NCI-H2029 treated with DMSO at 0.1 percent for 48 hours (cell line): ENCODE measurements at regions not wholly inside any gene's neighbourhood (a gene's known extent, or its start where the extent isn't known, plus 50 kb on each side); places are given as distances from the start of the nearest gene placed in this dataset.

Experiments
- DNase-seq: peaks from one replicate; lab custom pipeline; 2025; lab: John Stamatoyannopoulos, UW

DNA sequence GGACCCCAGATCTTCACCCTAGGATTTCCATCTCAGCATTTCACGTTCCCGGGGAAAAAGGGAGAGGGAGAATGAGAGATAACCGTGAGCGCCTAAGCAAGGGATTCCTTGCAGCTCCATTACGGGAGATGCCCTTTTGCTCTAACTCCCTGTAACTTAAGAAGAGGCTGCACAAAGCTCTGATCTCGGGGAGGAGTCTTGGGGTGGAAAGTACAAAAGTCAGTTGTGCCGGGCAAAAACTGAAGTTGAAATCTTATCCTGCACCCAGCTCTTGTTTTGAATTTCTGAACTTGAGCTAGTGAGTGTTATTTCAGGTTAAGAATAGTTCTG is 256.4 kb upstream of the SOX21 start:
- DNase-seq: no peak

- no peak for DNase-seq
Measured at GRCh38 chr13:94968040-94968756, 255.9 kb upstream of the SOX21 start.

DNA sequence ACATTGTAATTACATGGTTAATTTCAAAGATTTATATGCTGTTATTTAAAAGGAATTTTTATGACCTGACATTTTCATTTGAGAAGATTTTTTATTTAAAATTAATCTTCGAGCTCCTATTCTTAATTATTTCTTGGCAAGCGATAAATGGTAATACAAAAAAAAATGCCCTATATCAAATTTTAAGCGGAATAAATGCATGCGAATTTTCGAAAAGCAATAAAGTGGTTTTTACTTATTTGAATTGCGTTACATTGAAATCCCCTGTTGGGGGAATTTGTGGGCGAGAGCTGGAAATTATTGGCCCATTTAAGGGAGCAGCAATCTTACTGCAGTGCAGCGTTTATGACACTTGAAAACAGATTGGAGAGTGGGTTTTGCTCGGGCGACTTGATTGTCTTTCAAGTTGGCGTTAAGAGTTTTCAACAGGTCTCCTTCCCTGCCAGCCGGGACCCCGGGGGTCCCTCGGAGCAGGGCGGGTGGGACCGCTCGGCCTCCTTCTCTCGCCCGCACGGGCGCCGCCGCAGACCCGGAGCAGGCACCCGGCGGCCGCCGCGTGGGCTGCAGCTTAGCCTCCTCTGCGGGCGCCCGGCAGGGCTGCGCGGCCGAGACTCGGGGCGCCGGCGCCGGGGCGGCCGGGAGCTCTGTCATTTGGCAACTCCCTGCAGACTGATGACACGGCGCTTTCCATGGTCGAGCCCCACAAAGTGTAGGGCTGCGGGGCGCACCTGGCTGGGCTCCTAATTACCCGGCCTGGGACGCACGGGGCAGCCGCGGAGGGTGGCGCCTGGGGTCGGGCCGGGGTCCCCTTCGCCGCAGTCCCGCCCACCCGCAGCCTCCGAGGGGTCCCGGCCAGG is 255.1 kb upstream of the SOX21 start:
- DNase-seq: no peak

GRCh38 chr13:94966422-94966955 is 254.1 kb upstream of the SOX21 start:
- DNase-seq: peak; percentile 21

GRCh38 chr13:94959626-94960025 is 247.3 kb upstream of the SOX21 start:
- no peak for DNase-seq

GRCh38 chr13:94956417-94957110 is 244.2 kb upstream of the SOX21 start:
- DNase-seq: no peak

- no peak for DNase-seq
Measured at GRCh38 chr13:94952787-94953186, 240.4 kb upstream of the SOX21 start.

DNA sequence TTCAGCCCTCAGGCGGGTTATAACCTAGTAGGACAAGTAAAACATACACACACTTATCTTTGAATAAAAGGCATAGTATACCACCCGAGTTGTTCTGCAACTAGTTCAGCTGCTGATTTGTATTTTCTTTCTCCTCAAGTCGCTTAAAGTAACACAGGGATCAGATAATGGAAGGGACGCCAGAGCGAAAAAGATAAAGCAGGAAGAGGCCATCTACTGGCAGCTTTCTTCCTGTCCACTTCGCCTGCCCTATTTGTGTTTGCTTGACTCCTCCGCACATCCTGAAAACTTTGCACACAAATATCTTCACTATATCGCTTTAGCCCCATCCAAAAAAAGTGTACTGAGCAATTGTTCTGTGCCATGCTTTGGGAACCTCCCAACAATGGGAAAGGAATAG is 238.0 kb upstream of the SOX21 start:
- DNase-seq: no peak

DNA sequence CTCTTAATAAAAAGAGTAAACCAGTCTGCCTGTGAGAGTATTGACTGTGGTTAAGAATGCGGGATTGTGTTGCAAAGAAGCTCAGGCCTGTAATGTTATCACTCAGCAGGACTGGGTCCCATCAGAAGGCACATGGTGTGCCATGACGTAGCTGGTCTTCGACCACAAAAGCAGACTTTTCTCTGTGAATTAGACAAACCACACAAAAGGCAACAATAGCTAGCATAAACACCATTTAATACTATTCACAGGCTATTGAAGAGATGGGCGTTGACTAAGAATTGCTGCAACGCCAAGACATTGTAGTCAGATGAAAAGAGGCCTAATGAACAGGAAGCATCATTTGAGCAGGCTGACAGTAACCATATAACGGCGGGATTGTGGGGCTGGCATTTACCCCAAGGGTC is 235.6 kb upstream of the SOX21 start:
- DNase-seq: no peak

GRCh38 chr13:94947392-94947791 is 235.0 kb upstream of the SOX21 start:
- no peak for DNase-seq

- DNase-seq: no peak
Measured at GRCh38 chr13:94946039-94946438, 233.7 kb upstream of the SOX21 start.

GRCh38 chr13:94938124-94938523 is 225.8 kb upstream of the SOX21 start:
- DNase-seq: no peak

DNA sequence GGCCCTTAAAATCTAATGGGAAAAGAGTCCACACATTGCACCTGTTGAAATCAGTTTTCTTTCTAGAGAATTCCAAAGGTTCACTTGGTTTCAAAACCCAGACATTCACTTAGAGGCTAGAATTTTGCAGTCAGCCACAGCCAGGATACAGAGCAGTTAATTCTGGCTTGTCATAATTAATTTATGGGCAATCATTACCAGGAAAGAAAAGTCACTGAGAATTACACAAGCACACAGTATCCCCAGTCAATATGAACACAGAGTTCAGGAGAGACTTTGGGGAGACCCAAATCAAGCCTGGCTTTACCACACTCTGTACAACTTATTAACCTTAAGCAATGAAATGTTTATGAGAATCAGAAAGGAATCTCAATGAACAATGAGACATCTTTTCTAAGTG is 224.3 kb upstream of the SOX21 start:
- no peak for DNase-seq

- no peak for DNase-seq
Measured at GRCh38 chr13:94933936-94934335, 221.6 kb upstream of the SOX21 start.

DNA sequence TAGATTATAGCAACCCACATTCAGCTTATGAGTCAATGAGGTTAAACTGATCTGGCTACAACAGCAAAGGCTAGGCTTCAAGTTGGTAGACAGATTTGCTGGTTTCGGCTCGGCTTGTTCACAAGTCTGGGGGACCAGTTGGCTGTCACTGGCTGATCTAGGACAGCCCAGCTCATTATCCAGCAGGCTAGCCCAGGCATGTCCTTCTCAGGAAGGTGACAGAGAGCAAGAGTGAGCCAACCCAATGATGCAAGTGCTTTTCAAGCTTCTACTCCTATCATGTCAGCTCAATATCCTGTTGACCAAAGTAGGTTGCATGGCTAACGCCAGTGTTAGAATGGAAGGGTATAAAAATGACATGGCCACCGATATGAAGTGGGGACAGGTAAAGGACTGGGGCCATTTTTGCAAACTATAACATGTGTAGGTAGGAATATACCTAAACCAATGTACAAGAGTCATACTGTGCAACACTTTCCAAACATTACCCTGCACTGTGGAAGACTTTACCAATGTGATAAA is 220.9 kb upstream of the SOX21 start:
- no peak for DNase-seq

- no peak for DNase-seq
Measured at GRCh38 chr13:94928127-94928775, 215.9 kb upstream of the SOX21 start.

- DNase-seq: no peak
Measured at GRCh38 chr13:94925263-94925662, 212.9 kb upstream of the SOX21 start.

DNA sequence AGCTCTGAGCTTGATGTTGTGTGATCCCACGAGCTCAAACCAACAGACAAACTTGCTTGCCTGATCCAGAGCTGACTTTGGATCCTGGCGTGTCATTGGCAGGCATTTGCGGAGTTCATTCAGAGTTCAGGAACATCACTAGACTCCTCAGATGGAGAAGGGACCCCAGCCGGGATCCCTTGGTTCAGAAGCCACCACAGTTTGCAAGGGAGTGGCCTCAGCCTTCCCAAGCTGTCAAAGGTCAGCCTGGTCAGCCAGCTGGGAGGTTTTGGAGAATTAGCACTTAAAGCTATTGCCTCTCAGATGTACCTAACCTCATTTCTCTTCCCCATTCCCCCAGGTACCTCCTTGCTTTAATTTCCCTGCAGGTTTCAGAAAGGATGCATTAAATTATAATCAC is 208.8 kb upstream of the SOX21 start:
- DNase-seq: no peak

GRCh38 chr13:94920578-94920977 is 208.2 kb upstream of the SOX21 start:
- no peak for DNase-seq

DNA sequence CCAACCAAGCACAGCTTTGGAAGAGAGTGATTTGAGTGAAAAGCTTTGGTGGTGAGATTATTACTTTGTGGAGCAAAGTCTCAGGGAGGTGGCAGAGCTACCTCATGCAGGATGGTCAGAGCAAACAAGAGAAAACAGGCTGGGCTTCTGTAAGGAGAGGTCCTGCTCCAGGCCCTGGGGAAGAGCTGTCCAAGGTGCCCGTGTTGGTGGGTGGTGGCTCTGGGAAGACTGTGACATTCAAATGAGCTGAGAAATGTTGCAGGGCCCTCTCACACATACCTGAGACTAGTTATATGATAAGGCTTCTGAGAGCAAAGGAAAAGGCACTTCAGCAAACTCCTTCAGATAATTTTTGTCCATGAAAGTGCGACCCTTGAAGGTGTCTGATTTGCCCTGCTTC is 205.5 kb upstream of the SOX21 start:
- DNase-seq: no peak

GRCh38 chr13:94914895-94915294 is 202.6 kb upstream of the SOX21 start:
- no peak for DNase-seq

DNA sequence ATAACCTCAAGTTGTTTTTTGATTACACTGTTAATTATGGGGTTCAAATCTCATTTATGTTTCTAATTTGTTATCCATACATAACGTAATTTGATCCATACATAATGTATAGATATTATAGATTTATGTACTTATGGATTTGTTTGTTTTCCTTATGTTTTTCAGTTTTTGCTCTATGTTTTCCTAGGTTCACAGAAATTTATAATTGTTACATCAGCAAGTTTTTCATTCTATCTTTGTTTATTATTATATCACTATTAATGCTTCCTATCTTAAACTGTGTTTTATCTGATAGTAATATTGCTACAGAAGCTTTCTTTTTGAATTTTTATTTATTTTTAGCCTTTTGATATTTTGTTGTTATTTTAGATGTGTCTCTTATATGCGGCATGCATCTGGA is 194.3 kb upstream of the SOX21 start:
- DNase-seq: no peak
